ENCODE measurements at regions not wholly inside any gene's neighbourhood (a gene's known extent, or its start where the extent isn't known, plus 50 kb on each side); places are given as distances from the start of the nearest gene placed in this dataset.

GRCh38 chr14:40894846-40895245 is 711.8 kb upstream of the LRFN5 start:
- peak overlapping the region; percentile 19 for H3K27ac ChIP-seq
- no peaks in the 10 kb centered on the region for H3K9me3 ChIP-seq (ENCODE audit: low read depth, low read length)
- no peak overlapping the region for H3K4me3 ChIP-seq
- H3K36me3 ChIP-seq (ENCODE audit: insufficient read depth, low read length): no peaks in the 10 kb centered on the region
- DNase-seq (ENCODE audit: low read depth, low spot score): no peak
- TF ChIP-seq EZH2 (IDR thresholded peaks at IDR 0.05) (no peak), FOXP2 (optimal IDR thresholded peaks at IDR 0.05; ENCODE audit: control extremely low read depth, extremely low read length, insufficient read depth) (no peak), POLR2AphosphoS5 (IDR thresholded peaks at IDR 0.05; ENCODE audit: borderline replicate concordance, low read depth, low read length) (no peak)
- H3K9ac ChIP-seq (ENCODE audit: insufficient read length): no peak overlapping the region

- DNase-seq (ENCODE audit: low read depth, low spot score): no peak
- no peak for TF ChIP-seq FOXP2 (optimal IDR thresholded peaks at IDR 0.05; ENCODE audit: control extremely low read depth, extremely low read length, insufficient read depth)
- TF ChIP-seq POLR2AphosphoS5 (IDR thresholded peaks at IDR 0.05; ENCODE audit: borderline replicate concordance, low read depth, low read length): no peak
- no peak for TF ChIP-seq EZH2 (IDR thresholded peaks at IDR 0.05)
- H3K36me3 ChIP-seq (ENCODE audit: insufficient read depth, low read length): no peaks in the 10 kb centered on the region
- H3K4me3 ChIP-seq: no peak overlapping the region; the same call in 1 of the 2 replicates
- no peak overlapping the region for H3K9ac ChIP-seq (ENCODE audit: insufficient read length)
- H3K9me3 ChIP-seq (ENCODE audit: low read depth, low read length): no peaks in the 10 kb centered on the region
- peak overlapping the region; percentile 83 for H3K27ac ChIP-seq
Measured at GRCh38 chr14:40889126-40889525, 717.5 kb upstream of the LRFN5 start.

GRCh38 chr14:40887912-40888311 is 718.8 kb upstream of the LRFN5 start:
- H3K4me3 ChIP-seq: no peak overlapping the region
- H3K27ac ChIP-seq: peak overlapping the region; percentile 75
- no peaks in the 10 kb centered on the region for H3K9me3 ChIP-seq (ENCODE audit: low read depth, low read length)
- no peak for TF ChIP-seq POLR2AphosphoS5 (IDR thresholded peaks at IDR 0.05; ENCODE audit: borderline replicate concordance, low read depth, low read length)
- no peak for TF ChIP-seq EZH2 (IDR thresholded peaks at IDR 0.05)
- TF ChIP-seq FOXP2 (optimal IDR thresholded peaks at IDR 0.05; ENCODE audit: control extremely low read depth, extremely low read length, insufficient read depth): no peak
- H3K36me3 ChIP-seq (ENCODE audit: insufficient read depth, low read length): no peaks in the 10 kb centered on the region
- no peak for DNase-seq (ENCODE audit: low read depth, low spot score)
- H3K9ac ChIP-seq (ENCODE audit: insufficient read length): no peak overlapping the region

- TF ChIP-seq POLR2AphosphoS5 (IDR thresholded peaks at IDR 0.05; ENCODE audit: borderline replicate concordance, low read depth, low read length) (no peak), EZH2 (IDR thresholded peaks at IDR 0.05) (no peak), FOXP2 (optimal IDR thresholded peaks at IDR 0.05; ENCODE audit: control extremely low read depth, extremely low read length, insufficient read depth) (no peak)
- Histone ChIP-seq H3K9ac (ENCODE audit: insufficient read length) (no peak overlapping the region), H3K4me3 (no peak overlapping the region), H3K36me3 (ENCODE audit: insufficient read depth, low read length) (no peaks in the 10 kb centered on the region), H3K9me3 (ENCODE audit: low read depth, low read length) (no peaks in the 10 kb centered on the region), H3K27ac (no peak overlapping the region)
- no peak for DNase-seq (ENCODE audit: low read depth, low spot score)
Measured at GRCh38 chr14:40870252-40870651, 736.4 kb upstream of the LRFN5 start.

GRCh38 chr14:40859055-40859454 is 747.6 kb upstream of the LRFN5 start:
- Histone ChIP-seq H3K27ac (no peak overlapping the region), H3K36me3 (ENCODE audit: insufficient read depth, low read length) (no peaks in the 10 kb centered on the region), H3K9me3 (ENCODE audit: low read depth, low read length) (no peaks in the 10 kb centered on the region), H3K9ac (ENCODE audit: insufficient read length) (no peak overlapping the region), H3K4me3 (no peak overlapping the region)
- TF ChIP-seq EZH2 (IDR thresholded peaks at IDR 0.05) (no peak), FOXP2 (optimal IDR thresholded peaks at IDR 0.05; ENCODE audit: control extremely low read depth, extremely low read length, insufficient read depth) (no peak), POLR2AphosphoS5 (IDR thresholded peaks at IDR 0.05; ENCODE audit: borderline replicate concordance, low read depth, low read length) (no peak)
- no peak for DNase-seq (ENCODE audit: low read depth, low spot score)

- Histone ChIP-seq H3K27ac (no peak overlapping the region), H3K9ac (ENCODE audit: insufficient read length) (no peak overlapping the region), H3K4me3 (no peak overlapping the region), H3K36me3 (ENCODE audit: insufficient read depth, low read length) (no peaks in the 10 kb centered on the region), H3K9me3 (ENCODE audit: low read depth, low read length) (no peaks in the 10 kb centered on the region)
- TF ChIP-seq EZH2 (IDR thresholded peaks at IDR 0.05) (no peak), POLR2AphosphoS5 (IDR thresholded peaks at IDR 0.05; ENCODE audit: borderline replicate concordance, low read depth, low read length) (no peak), FOXP2 (optimal IDR thresholded peaks at IDR 0.05; ENCODE audit: control extremely low read depth, extremely low read length, insufficient read depth) (no peak)
- DNase-seq (ENCODE audit: low read depth, low spot score): no peak
Measured at GRCh38 chr14:40855343-40855742, 751.3 kb upstream of the LRFN5 start.

- TF ChIP-seq POLR2AphosphoS5 (IDR thresholded peaks at IDR 0.05; ENCODE audit: borderline replicate concordance, low read depth, low read length): no peak
- Histone ChIP-seq H3K9me3 (ENCODE audit: low read depth, low read length) (no peaks in the 10 kb centered on the region), H3K4me3 (no peak overlapping the region), H3K9ac (ENCODE audit: insufficient read length) (no peak overlapping the region), H3K36me3 (ENCODE audit: insufficient read depth, low read length) (no peaks in the 10 kb centered on the region), H3K27ac (no peak overlapping the region)
- no peak for DNase-seq (ENCODE audit: low read depth, low spot score)
Measured at GRCh38 chr14:40850191-40850590, 756.5 kb upstream of the LRFN5 start.

GRCh38 chr14:40847480-40847879 is 759.2 kb upstream of the LRFN5 start:
- Histone ChIP-seq H3K9ac (ENCODE audit: insufficient read length) (no peak overlapping the region), H3K4me3 (no peak overlapping the region), H3K9me3 (ENCODE audit: low read depth, low read length) (no peaks in the 10 kb centered on the region), H3K27ac (no peak overlapping the region), H3K36me3 (ENCODE audit: insufficient read depth, low read length) (no peaks in the 10 kb centered on the region)
- TF ChIP-seq EZH2 (IDR thresholded peaks at IDR 0.05) (no peak), POLR2AphosphoS5 (IDR thresholded peaks at IDR 0.05; ENCODE audit: borderline replicate concordance, low read depth, low read length) (no peak), FOXP2 (optimal IDR thresholded peaks at IDR 0.05; ENCODE audit: control extremely low read depth, extremely low read length, insufficient read depth) (no peak)
- DNase-seq (ENCODE audit: low read depth, low spot score): no peak

- no peak overlapping the region for H3K27ac ChIP-seq
- TF ChIP-seq FOXP2 (optimal IDR thresholded peaks at IDR 0.05; ENCODE audit: control extremely low read depth, extremely low read length, insufficient read depth) (no peak), EZH2 (IDR thresholded peaks at IDR 0.05) (no peak), POLR2AphosphoS5 (IDR thresholded peaks at IDR 0.05; ENCODE audit: borderline replicate concordance, low read depth, low read length) (no peak)
- DNase-seq (ENCODE audit: low read depth, low spot score): no peak
Measured at GRCh38 chr14:40842816-40843215, 763.9 kb upstream of the LRFN5 start.

More at GRCh38 chr14:40842816-40843215, 763.9 kb upstream of the LRFN5 start:
- no peak overlapping the region for H3K4me3 ChIP-seq
- H3K9ac ChIP-seq (ENCODE audit: insufficient read length): no peak overlapping the region
- no peaks in the 10 kb centered on the region for H3K36me3 ChIP-seq (ENCODE audit: insufficient read depth, low read length)
- no peaks in the 10 kb centered on the region for H3K9me3 ChIP-seq (ENCODE audit: low read depth, low read length)
